GM12864 (cell line): ENCODE measurements at regions not wholly inside any gene's neighbourhood (a gene's known extent, or its start where the extent isn't known, plus 50 kb on each side); places are given as distances from the start of the nearest gene placed in this dataset.

Experiments
- DNase-seq: peaks from one replicate; pipeline ENCODE4 v3.0.0-alpha.2; 2011; ENCODE audit warnings: low read depth
- H3K4me3 ChIP-seq: 2 replicates; pipeline ENCODE4 v1.5.1; 2011; ENCODE audit warnings: mild to moderate bottlenecking, low read depth, low read length, control low read depth
- CTCF ChIP-seq: IDR thresholded peaks from 2 replicates; pipeline ENCODE4 v1.5.1; 2011; ENCODE audit warnings: low read depth, mild to moderate bottlenecking, moderate library complexity, low read length, control low read depth, inconsistent platforms; ENCODE audit errors: missing control alignments

- DNase-seq, result no peak
- H3K4me3 ChIP-seq, result no peak overlapping the region
- TF ChIP-seq CTCF, result no peak
These were observed 1392.7 kb downstream of the PCDH7 start for GRCh38 chr4:32112891-32113290.

DNA sequence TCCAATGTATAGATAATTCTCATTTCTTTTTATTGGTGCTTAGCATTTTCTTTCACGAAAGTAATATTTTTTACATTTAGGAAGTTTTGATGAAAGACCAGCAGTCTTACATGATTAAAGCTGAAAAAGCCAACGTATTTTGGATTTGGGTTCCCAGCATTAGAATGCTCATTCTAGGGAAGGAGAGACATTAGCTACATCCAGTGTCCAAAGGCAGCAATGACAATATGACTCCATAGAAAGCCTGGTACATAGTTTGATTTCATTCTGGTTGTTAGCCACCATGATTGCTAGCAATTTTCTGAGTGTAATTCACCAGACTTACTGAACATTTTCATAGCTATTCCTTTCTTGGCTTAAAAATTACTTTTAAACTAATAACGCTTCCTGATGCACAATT, 1397.5 kb downstream of the PCDH7 start:
- TF ChIP-seq CTCF, result no peak
- no peak for DNase-seq
- no peak overlapping the region for H3K4me3 ChIP-seq

- DNase-seq, result no peak
- no peak overlapping the region for H3K4me3 ChIP-seq
- no peak for TF ChIP-seq CTCF
These were observed 1399.7 kb downstream of the PCDH7 start for GRCh38 chr4:32119907-32120306.

GRCh38 chr4:32128549-32128948, 1408.4 kb downstream of the PCDH7 start:
- H3K4me3 ChIP-seq, result no peak overlapping the region
- no peak for DNase-seq
- no peak for TF ChIP-seq CTCF

DNA sequence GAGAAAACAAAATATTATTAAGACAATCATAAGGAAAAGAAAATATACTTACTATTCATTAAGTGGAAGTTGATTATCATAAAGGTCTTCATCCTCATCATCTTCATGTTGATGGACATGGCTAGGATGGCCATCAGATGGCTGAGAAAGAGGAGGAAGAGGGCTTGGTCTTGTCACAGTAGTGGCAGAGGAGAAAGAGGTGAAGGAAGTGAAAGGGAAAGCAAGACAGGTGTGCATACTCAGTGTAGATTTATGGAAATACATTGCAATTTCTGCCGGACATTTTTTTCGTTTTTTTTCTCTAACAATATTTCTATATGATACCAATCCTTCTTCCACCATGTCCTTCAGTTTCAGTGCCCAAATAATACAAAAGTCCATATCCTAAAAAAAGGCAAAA, 1409.8 kb downstream of the PCDH7 start:
- no peak for TF ChIP-seq CTCF
- no peak for DNase-seq
- no peak overlapping the region for H3K4me3 ChIP-seq

DNA sequence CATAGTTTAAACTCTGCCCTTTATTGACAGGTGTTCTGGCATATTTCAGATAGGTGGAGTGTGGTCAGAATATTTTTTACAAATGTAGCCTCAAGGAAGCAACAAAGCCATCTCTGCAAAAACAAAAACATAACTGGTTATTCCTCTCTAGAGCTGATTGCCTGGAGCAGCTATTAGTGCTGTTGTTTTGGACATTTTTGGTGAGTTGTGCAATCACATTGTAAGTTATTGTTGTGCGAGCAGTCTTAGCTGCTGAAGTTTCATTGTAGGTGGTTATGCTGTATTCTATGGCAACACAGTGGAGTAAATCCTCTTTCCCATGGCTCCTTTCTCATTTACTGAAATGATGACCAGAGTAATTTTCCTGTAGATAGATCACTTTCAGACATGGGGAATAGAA, 1413.0 kb downstream of the PCDH7 start:
- no peak for TF ChIP-seq CTCF
- no peak overlapping the region for H3K4me3 ChIP-seq
- DNase-seq, result no peak

GRCh38 chr4:32133734-32134133, 1413.6 kb downstream of the PCDH7 start:
- no peak for DNase-seq
- H3K4me3 ChIP-seq, result no peak overlapping the region
- TF ChIP-seq CTCF, result no peak
